ENCODE measurements at regions not wholly inside any gene's neighbourhood (a gene's known extent, or its start where the extent isn't known, plus 50 kb on each side); places are given as distances from the start of the nearest gene placed in this dataset.
A peak's percentile ranks its signal among the peaks of the same experiment; 100 is the strongest.
"Not testable (repeated sequence)": the region's sequence is repeated elsewhere in the genome, so short reads cannot be mapped to it uniquely, and the experiment has no call there.

DNA sequence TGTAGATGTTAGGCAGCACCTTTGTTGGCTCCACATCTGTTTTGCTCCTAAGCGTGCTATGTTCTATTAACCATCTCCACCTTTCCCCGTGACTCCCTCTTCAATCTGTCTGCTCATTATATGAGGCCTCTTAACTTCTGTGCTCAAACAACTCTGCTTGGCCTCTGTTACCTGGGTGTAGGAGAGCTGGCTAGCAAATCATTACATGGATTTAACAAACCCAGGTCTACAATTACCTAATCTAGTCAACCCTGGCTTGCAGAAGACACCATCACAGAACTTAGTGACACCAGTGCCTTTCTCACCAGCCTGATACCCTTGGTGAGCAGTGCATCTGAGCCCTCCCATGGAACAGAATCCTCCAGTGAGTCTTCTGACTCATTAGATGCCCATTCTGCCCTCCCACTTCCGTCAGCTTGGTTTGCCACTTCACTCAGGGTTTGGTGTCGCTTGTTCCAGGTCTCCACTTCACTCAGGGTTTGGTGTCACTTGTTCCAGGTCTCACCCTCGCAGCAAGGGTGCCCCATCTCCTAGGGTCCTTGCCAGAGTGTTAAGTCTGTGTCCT is 92.0 kb upstream of the KIF26B start:
- no peak for DNase-seq (ENCODE audit: low spot score)

GRCh38 chr1:245061808-245062207 is 93.0 kb upstream of the KIF26B start:
- DNase-seq (ENCODE audit: low spot score) = not testable (repeated sequence)

DNA sequence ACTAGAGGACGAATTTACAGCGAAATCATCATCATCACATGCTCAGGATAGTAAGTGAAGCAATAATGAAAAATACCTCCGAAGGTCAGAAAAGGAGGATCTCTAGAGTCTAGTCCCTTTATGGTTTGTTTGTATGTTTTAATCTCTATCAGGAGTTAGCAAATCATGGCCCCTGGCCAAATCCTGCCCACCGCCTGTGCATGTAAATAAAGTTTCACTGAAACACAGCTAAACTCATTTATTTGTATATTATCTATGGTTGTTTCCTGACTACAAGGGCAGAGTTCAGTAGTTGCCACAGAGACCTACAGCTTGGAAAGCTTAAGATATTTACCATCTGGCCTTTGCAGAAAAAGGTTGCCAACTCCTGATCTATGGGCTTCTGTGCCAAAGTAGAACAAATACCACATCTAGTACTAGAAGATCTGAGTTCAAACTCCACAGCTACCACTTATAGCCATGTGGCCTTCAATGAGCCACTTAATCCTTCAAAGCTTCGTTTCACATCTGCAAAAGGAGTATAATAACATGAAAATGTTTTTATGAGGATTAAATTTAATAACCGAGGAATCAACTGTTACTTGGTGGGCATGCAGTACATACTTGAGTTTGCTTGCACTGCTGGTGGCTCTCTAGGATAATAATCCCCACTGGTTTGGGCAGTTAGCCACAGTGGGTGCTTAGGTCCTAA is 94.0 kb upstream of the KIF26B start:
- no peak for DNase-seq (ENCODE audit: low spot score)

GRCh38 chr1:245059806-245060424 is 94.9 kb upstream of the KIF26B start:
- DNase-seq (ENCODE audit: low spot score) = no peak

- DNase-seq (ENCODE audit: low spot score) = no peak
Measured at GRCh38 chr1:245058882-245059281, 95.9 kb upstream of the KIF26B start.

DNA sequence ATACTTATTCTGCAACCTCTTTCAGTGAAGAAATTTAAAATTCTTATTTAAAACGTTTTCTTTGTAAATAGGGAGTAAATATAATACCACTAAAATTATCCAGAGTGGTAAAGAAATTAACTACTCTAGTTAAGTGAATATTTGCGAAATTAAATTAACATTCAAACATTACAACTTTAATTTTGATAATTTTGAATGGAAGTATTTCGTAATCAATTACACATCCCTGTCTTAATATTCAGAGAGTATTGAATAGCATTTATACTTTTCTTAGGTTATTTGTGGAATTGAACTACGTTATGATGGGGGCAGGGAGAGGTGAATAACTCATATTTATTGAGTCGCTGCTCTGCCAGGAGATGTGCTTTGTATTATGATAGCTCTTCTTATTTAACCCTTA is 96.3 kb upstream of the KIF26B start:
- no peak for DNase-seq (ENCODE audit: low spot score)

GRCh38 chr1:245056913-245057312 is 97.9 kb upstream of the KIF26B start:
- no peak for DNase-seq (ENCODE audit: low spot score)

DNA sequence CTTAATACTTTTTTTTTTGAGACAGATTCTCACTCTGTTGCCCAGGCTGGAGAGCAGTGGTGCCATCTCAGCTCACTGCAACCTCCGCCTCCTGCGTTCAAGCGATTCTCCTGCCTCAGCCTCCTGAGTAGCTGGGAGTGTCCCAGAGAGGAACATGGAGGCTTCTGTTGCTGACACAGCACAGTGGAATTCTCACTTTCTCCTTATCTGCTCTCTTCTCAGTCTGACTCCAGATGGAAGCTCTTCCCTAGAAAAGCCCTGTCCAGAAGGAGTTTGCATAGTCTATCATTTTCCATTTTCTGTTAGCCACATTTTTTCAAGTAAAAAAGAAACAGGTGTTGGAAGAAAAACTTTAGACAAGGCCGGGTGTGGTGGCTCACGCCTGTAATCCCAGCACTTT is 98.5 kb upstream of the KIF26B start:
- DNase-seq (ENCODE audit: low spot score) = not testable (repeated sequence)

DNA sequence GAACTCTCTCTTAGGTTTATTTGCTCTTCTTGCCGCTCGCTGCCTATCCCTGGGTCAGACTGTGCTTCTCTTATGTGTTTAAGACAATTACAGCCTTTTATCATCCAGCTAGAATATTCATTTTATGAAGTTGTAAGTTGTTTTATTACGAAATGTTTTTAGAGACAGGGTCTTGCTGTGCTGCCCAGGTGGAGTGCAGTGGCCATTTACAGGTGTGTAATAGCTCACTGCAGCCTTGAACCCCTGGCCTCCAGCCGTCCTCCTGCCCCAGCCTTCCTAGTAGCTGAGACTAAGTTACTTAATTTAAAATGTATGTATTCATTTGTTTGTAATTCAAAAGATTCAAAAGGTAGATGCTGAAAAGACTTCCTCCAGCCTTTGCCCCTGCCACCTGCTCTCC is 99.0 kb upstream of the KIF26B start:
- DNase-seq (ENCODE audit: low spot score) = no peak

DNA sequence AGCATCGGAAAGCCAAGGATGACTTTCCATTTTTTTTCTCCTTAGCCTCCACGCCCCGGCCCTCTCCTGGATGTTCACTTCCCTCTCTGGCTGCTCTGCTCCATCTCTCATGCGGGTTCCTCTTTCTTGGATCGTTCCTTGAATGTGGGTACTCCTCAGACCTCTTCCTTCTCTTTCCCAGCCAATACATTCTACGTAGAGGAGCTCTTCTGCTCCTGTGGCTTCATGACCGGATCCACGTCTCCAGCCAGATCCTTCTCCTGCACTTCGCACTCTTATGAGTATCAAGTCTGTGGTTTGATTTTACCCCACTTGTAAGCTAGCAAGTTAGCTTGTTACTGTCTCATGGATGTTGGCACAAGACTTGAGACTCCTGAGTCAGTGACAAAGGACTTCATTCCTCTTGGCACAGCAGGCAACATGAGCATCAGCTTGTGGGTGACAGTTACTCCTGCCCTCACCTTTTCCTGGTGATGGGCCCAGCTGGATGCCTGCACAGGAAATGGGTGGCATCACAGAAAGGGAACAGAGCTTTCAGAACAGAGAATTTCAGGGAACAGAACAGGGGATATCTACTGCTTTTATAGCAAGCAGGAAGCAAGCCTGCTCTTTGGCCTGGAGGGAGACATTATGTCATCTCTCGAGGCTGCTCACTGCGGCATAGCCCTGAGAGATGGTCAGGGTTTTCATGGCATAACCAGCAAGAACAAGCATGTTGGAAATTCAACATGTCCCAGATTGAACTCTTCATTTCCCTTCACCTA is 100.1 kb upstream of the KIF26B start:
- DNase-seq (ENCODE audit: low spot score) = no peak

GRCh38 chr1:245054105-245054504 is 100.7 kb upstream of the KIF26B start:
- DNase-seq (ENCODE audit: low spot score) = no peak

- DNase-seq (ENCODE audit: low spot score) = no peak
Measured at GRCh38 chr1:245052258-245052657, 102.5 kb upstream of the KIF26B start.

GRCh38 chr1:245051349-245052221 is 103.2 kb upstream of the KIF26B start:
- DNase-seq (ENCODE audit: low spot score) = no peak

- no peak for DNase-seq (ENCODE audit: low spot score)
Measured at GRCh38 chr1:245046769-245047168, 108.0 kb upstream of the KIF26B start.

GRCh38 chr1:245046315-245046714 is 108.5 kb upstream of the KIF26B start:
- DNase-seq (ENCODE audit: low spot score) = no peak

DNA sequence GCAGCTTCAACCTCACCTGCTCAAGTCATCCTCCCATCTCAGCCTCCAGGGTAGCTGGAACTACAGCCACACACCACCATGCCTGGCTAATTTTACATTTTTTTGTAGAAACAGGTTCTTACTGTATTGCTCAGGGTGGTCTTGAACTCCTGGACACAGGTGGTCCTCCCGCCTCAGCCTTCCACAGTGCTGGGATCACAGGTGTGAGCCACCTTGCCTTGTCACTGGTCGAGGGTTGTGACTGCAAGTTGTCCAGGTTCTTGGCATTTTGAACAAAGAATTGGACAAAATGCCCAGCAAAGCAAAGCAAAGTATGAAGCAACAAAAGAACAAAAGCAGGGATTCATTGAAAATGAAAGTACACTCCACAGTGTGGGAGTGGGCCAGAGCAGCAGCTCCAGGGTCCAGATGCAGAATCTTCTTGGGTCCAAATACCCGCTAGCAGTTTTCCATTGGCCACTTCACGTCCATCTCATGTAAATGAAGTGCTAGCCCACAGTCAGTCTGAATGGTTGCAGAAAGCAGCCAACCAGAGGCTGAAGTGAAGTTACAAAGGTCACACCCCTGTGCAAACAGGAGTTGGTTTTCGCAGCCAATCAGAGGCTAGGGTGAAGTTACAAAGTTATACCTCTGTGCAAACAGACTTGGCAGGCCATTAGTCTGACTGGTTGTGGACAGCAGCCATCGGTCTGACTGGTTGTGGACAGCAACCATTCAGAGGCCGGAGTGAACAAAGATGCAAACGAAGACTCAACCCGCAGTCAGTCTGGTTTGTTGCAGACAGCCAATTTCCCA is 109.5 kb upstream of the KIF26B start:
- DNase-seq (ENCODE audit: low spot score) = peak; percentile 48

- no peak for DNase-seq (ENCODE audit: low spot score)
Measured at GRCh38 chr1:245043611-245043940, 111.2 kb upstream of the KIF26B start.

- no peak for DNase-seq (ENCODE audit: low spot score)
Measured at GRCh38 chr1:245041058-245041698, 113.6 kb upstream of the KIF26B start.

DNA sequence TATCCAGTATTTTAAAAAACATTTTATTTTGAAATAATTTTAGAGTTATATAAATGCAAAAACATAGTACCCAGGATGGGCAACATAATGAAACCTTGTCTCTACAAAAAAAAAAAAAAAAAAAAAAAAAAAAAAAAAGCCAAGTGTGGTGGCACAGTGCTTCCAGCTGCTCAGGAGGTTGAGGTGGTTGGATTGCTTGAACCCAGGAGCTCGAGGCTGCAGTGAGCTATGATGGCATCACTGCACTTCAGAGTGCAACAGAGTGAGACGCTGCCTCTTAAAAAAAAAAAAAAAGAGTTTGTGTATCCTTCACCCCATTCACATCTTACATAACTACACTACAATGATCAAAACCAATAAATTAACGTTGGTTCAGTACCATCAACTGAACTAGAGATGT is 115.6 kb upstream of the KIF26B start:
- no peak for DNase-seq (ENCODE audit: low spot score)

DNA sequence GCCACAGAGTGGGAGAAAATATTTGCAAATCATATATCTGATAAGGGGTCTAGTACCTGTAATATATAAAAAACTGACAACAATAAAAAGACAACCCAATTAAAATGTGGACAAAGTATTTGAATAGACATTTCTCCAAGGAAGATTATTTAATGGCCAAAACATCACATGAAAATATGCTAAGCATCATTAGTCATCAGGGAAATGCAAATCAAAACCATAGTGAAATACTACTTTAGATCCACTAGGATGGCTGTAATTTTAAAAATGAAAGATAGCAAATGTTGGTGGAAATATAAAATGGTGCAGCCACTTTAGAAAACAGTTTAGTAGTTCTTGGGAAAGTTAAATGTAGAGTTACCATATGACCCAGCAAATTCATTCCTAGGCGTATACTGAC is 118.7 kb upstream of the KIF26B start:
- DNase-seq (ENCODE audit: low spot score) = no peak

GRCh38 chr1:245031041-245031440 is 123.7 kb upstream of the KIF26B start:
- DNase-seq (ENCODE audit: low spot score) = no peak
